Thyroid gland (tissue), 4 donors: ENCODE measurements at regions not wholly inside any gene's neighbourhood (a gene's known extent, or its start where the extent isn't known, plus 50 kb on each side); places are given as distances from the start of the nearest gene placed in this dataset.

Experiments
- CTCF ChIP-seq, 6 experiments: fragments of 200-600 bp in 3 of 6; fragments of 450-650 bp in 3 of 6; sonication (generic) in 3 of 6; IDR thresholded peaks; one replicate each; pipeline ENCODE4 v1.5.1; 2016 to 2019; ENCODE audit warnings: antibody characterized with exemption in 6 of 6, mild to moderate bottlenecking in 2 of 6, inconsistent platforms in 1 of 6, moderate library complexity in 1 of 6
- POLR2A ChIP-seq, 2 donors: fragments of 450-650 bp; IDR thresholded peaks; one replicate each; pipeline ENCODE4 v1.6.1; 2017; ENCODE audit warnings: antibody characterized with exemption in 2 of 2, mild to moderate bottlenecking in 2 of 2, moderate library complexity in 1 of 2

GRCh38 chrX:5791721-5792120 is 436.9 kb downstream of the NLGN4X start:
- TF ChIP-seq CTCF (IDR thresholded peaks at IDR 0.05) (no peak), POLR2A (IDR thresholded peaks at IDR 0.05) (no peak)
